Transverse colon (tissue), 4 donors: ENCODE measurements at regions not wholly inside any gene's neighbourhood (a gene's known extent, or its start where the extent isn't known, plus 50 kb on each side); places are given as distances from the start of the nearest gene placed in this dataset.

ENCODE experiments used
- DNase-seq: peaks from one replicate; pipeline ENCODE4 v3.0.0-alpha.2; 2019
- H3K27ac ChIP-seq, 4 donors: fragments of 200-600 bp; sonication (generic); 2 replicates each; pipeline ENCODE4 v1.5.1; 2016 to 2018; ENCODE audit warnings: inconsistent platforms in 4 of 4
- H3K27me3 ChIP-seq: fragments of 200-600 bp; sonication (generic); 2 replicates; pipeline ENCODE4 v1.5.1; 2017; ENCODE audit warnings: inconsistent platforms
- H3K36me3 ChIP-seq, 4 donors: fragments of 200-600 bp; sonication (generic); 2 replicates each; pipeline ENCODE4 v1.5.1; 2017 to 2019; ENCODE audit warnings: inconsistent platforms in 4 of 4
- H3K4me1 ChIP-seq, 4 donors: fragments of 200-600 bp; sonication (generic); 2 replicates each; pipeline ENCODE4 v1.5.1; 2017 to 2020; ENCODE audit warnings: inconsistent platforms in 4 of 4
- H3K4me3 ChIP-seq, 4 donors: fragments of 200-600 bp; sonication (generic); 1 replicate in 1 of 4; 2 replicates in 3 of 4; pipeline versions ENCODE4 v1.5.1 to v1.6.1; 2017 to 2019; ENCODE audit warnings: inconsistent platforms in 4 of 4
- H3K9me3 ChIP-seq, 2 donors: fragments of 200-600 bp; sonication (generic); 2 replicates each; pipeline ENCODE4 v1.5.1; 2017 to 2019; ENCODE audit warnings: inconsistent platforms in 2 of 2
- CTCF ChIP-seq, 5 experiments: fragments of 200-600 bp in 3 of 5; fragments of 450-650 bp in 2 of 5; sonication (generic) in 3 of 5; IDR thresholded peaks; 1 replicate in 2 of 5; 2 replicates in 3 of 5; pipeline ENCODE4 v1.5.1; 2016 to 2017; ENCODE audit warnings: antibody characterized with exemption in 5 of 5, inconsistent platforms in 3 of 5, mild to moderate bottlenecking in 2 of 5, moderate library complexity in 1 of 5
- EP300 ChIP-seq: sonication (generic); formaldehyde crosslinking; IDR thresholded peaks from one replicate; pipeline ENCODE4 v1.6.1; 2017; ENCODE audit warnings: antibody characterized with exemption, low read depth
- POLR2A ChIP-seq: fragments of 450-650 bp; IDR thresholded peaks from one replicate; pipeline ENCODE4 v1.6.1; 2016; ENCODE audit warnings: antibody characterized with exemption, mild to moderate bottlenecking, moderate library complexity
- POLR2AphosphoS5 ChIP-seq, 3 donors: sonication (generic); formaldehyde crosslinking; IDR thresholded peaks; one replicate each; pipeline ENCODE4 v1.6.1; 2016; ENCODE audit warnings: antibody characterized with exemption in 3 of 3
- WGBS, 2 donors: methylation state at CpG; one replicate each; pipeline ENCODE4 v1.1.5; 2018; ENCODE audit warnings: low coverage in 1 of 2; 5-methylcytosine and 5-hydroxymethylcytosine counted together
- in situ Hi-C, 4 donors: fragments of 200-750 bp; cut with MboI; loops; one replicate each; pipeline versions ENCODE4 v1.15.0 to v1.15.1; 2017; ENCODE audit warnings: low sequenced_read_pairs in 3 of 4, low pct_ligation_motif_present in 1 of 4, low pct_unique_long_range_greater_than_20kb in 1 of 4
- intact Hi-C: fragments of 100-400 bp; cut with DNase I; formaldehyde crosslinking; loops from one replicate; pipeline ENCODE4 v1.15.1; 2023; ENCODE audit warnings: low total_unique reads

- H3K27ac ChIP-seq: no peak overlapping the region
- no peaks in the 10 kb centered on the region for H3K36me3 ChIP-seq
- WGBS, 2 donors: 75 to 84% methylated on average over 2 of the region's 2 CpGs
- no peaks in the 10 kb centered on the region for H3K4me1 ChIP-seq
- in situ Hi-C loops (no loop called here), intact Hi-C loops (no loop called here)
- H3K9me3 ChIP-seq: no peaks in the 10 kb centered on the region
- H3K4me3 ChIP-seq: no peak overlapping the region
- no peak for DNase-seq
- TF ChIP-seq POLR2AphosphoS5 (IDR thresholded peaks at IDR 0.05): no peak
- TF ChIP-seq CTCF (IDR thresholded peaks at IDR 0.05): no peak
- H3K27me3 ChIP-seq: no peaks in the 10 kb centered on the region
These were observed 140.4 kb downstream of the CENPW start for GRCh38 chr6:126480268-126480667.

GRCh38 chr6:126481319-126481718 lies 141.4 kb downstream of the CENPW start:
- Histone ChIP-seq H3K27ac (no peak overlapping the region), H3K9me3 (peaks cover 0 to 3% of the 10 kb centered on the region in 2 donors), H3K27me3 (no peaks in the 10 kb centered on the region), H3K36me3 (no peaks in the 10 kb centered on the region), H3K4me3 (no peak overlapping the region), H3K4me1 (no peaks in the 10 kb centered on the region)
- TF ChIP-seq CTCF (IDR thresholded peaks at IDR 0.05) (no peak), EP300 (no peak), POLR2AphosphoS5 (IDR thresholded peaks at IDR 0.05) (no peak), POLR2A (no peak)
- in situ Hi-C loops (no loop called here), intact Hi-C loops (no loop called here)
- no peak for DNase-seq
- whole genome bisulfite sequencing, 2 donors: 94% methylated on average over 1 of the region's 1 CpG; no CpG with 5 or more reads in 1 of the 2 donors

- Histone ChIP-seq H3K27me3 (no peaks in the 10 kb centered on the region), H3K4me3 (no peak overlapping the region), H3K9me3 (no peaks in the 10 kb centered on the region), H3K4me1 (no peaks in the 10 kb centered on the region), H3K27ac (no peak overlapping the region), H3K36me3 (no peaks in the 10 kb centered on the region)
- no peak for DNase-seq
- in situ Hi-C loops (no loop called here), intact Hi-C loops (loop anchor here (1.0 kb wide), 1 partner anchor 32 kb away; no protein-coding TSS in a partner anchor)
- no peak for TF ChIP-seq POLR2AphosphoS5 (IDR thresholded peaks at IDR 0.05)
- WGBS, 2 donors: 92 to 94% methylated on average over 8 to 9 of the region's 9 CpGs
These were observed 164.9 kb downstream of the CENPW start for GRCh38 chr6:126504792-126505191.

- Histone ChIP-seq H3K9me3 (no peaks in the 10 kb centered on the region), H3K27ac (no peak overlapping the region), H3K36me3 (no peaks in the 10 kb centered on the region), H3K4me3 (no peak overlapping the region), H3K4me1 (no peaks in the 10 kb centered on the region), H3K27me3 (no peaks in the 10 kb centered on the region)
- DNase-seq: no peak
- in situ Hi-C loops: no loop called here
- 50 to 58% methylated on average over 1 of the region's 1 CpG for WGBS, 2 donors
- intact Hi-C loops: no loop called here
- no peak for TF ChIP-seq CTCF (IDR thresholded peaks at IDR 0.05)
- no peak for TF ChIP-seq POLR2A
These were observed 173.3 kb downstream of the CENPW start for GRCh38 chr6:126513198-126513597.

GRCh38 chr6:126516411-126516810 lies 176.5 kb downstream of the CENPW start:
- Histone ChIP-seq H3K4me3 (no peak overlapping the region), H3K9me3 (no peaks in the 10 kb centered on the region), H3K36me3 (no peaks in the 10 kb centered on the region), H3K4me1 (no peaks in the 10 kb centered on the region), H3K27ac (no peak overlapping the region), H3K27me3 (no peaks in the 10 kb centered on the region)
- no peak for DNase-seq
- intact Hi-C loops (no loop called here), in situ Hi-C loops (no loop called here)
- TF ChIP-seq POLR2A: no peak
- no peak for TF ChIP-seq POLR2AphosphoS5 (IDR thresholded peaks at IDR 0.05)
- TF ChIP-seq EP300: no peak
- TF ChIP-seq CTCF (IDR thresholded peaks at IDR 0.05): no peak
- WGBS, 2 donors: 57 to 71% methylated on average over 1 of the region's 1 CpG
